Gastroesophageal sphincter (tissue), 4 donors: ENCODE measurements at regions not wholly inside any gene's neighbourhood (a gene's known extent, or its start where the extent isn't known, plus 50 kb on each side); places are given as distances from the start of the nearest gene placed in this dataset.

Experiments
- ATAC-seq: fragments of 150-250 bp; one replicate; pipeline ENCODE4 v1.9.1; 2016; ENCODE audit warnings: mild to moderate bottlenecking, moderate library complexity
- H3K27ac ChIP-seq, 4 donors: fragments of 200-600 bp; sonication (generic) in 3 of 4; 1 replicate in 3 of 4; 2 replicates in 1 of 4; pipeline ENCODE4 v1.5.1; 2016 to 2019
- H3K27me3 ChIP-seq: fragments of 200-600 bp; sonication (generic); one replicate; pipeline ENCODE4 v1.5.1; 2019
- H3K36me3 ChIP-seq, 2 donors: fragments of 200-600 bp; sonication (generic); one replicate each; pipeline ENCODE4 v1.5.1; 2019; ENCODE audit warnings: control low read depth in 1 of 2
- H3K4me1 ChIP-seq, 3 donors: fragments of 200-600 bp; sonication (generic); 1 replicate in 2 of 3; 2 replicates in 1 of 3; pipeline ENCODE4 v1.5.1; 2016 to 2019; ENCODE audit warnings: control low read depth in 2 of 3
- H3K4me3 ChIP-seq, 2 donors: fragments of 200-600 bp; sonication (generic); one replicate each; pipeline ENCODE4 v1.5.1; 2019; ENCODE audit warnings: mild to moderate bottlenecking in 1 of 2, moderate library complexity in 1 of 2
- H3K9me3 ChIP-seq, 3 donors: fragments of 200-600 bp; sonication (generic); one replicate each; pipeline ENCODE4 v1.5.1; 2017 to 2019; ENCODE audit warnings: control low read depth in 2 of 3
- CTCF ChIP-seq, 4 experiments: fragments of 200-600 bp in 2 of 4; fragments of 450-650 bp in 2 of 4; sonication (generic) in 1 of 4; IDR thresholded peaks; one replicate each; pipeline ENCODE4 v1.5.1; 2017 to 2019; ENCODE audit warnings: antibody characterized with exemption in 4 of 4, mild to moderate bottlenecking in 2 of 4, moderate library complexity in 2 of 4
- EP300 ChIP-seq: sonication (generic); formaldehyde crosslinking; IDR thresholded peaks from one replicate; pipeline ENCODE4 v1.6.1; 2017; ENCODE audit warnings: antibody characterized with exemption, mild to moderate bottlenecking
- POLR2A ChIP-seq, 2 donors: fragments of 450-650 bp; IDR thresholded peaks; one replicate each; pipeline ENCODE4 v1.6.1; 2017; ENCODE audit warnings: antibody characterized with exemption in 2 of 2, mild to moderate bottlenecking in 2 of 2, moderate library complexity in 1 of 2
- POLR2AphosphoS5 ChIP-seq: sonication (generic); formaldehyde crosslinking; IDR thresholded peaks from one replicate; pipeline ENCODE4 v1.6.1; 2017; ENCODE audit warnings: antibody characterized with exemption
- WGBS, 2 donors: methylation state at CpG; one replicate each; pipeline ENCODE4 v1.1.5; 2018; ENCODE audit warnings: low coverage in 1 of 2; 5-methylcytosine and 5-hydroxymethylcytosine counted together

DNA sequence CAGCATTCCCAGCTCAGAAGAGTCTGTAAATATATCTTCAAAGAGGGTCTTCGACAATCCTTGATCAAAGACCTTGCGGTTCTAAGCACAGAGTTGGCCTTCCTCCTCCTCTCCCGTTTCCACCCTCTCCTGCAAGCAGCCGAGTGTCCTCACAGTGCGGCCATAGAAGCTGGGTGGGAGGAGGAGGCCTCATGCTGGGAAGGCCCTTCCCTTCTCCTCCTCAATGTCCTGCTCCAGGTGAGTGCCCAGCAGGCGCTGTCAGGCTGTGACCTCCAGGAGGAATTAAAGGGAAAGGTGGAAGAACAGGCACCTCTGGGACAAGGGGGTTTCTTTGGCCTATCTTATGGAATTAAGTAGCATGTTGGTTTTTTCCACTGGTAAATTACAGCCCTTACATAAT is 674.2 kb upstream of the ARGLU1 start:
- WGBS, 2 donors, result 52 to 53% methylated on average over 3 of the region's 6 CpGs
- TF ChIP-seq POLR2AphosphoS5 (no peak), CTCF (IDR thresholded peaks at IDR 0.05) (no peak), POLR2A (IDR thresholded peaks at IDR 0.05) (no peak), EP300 (no peak)

DNA sequence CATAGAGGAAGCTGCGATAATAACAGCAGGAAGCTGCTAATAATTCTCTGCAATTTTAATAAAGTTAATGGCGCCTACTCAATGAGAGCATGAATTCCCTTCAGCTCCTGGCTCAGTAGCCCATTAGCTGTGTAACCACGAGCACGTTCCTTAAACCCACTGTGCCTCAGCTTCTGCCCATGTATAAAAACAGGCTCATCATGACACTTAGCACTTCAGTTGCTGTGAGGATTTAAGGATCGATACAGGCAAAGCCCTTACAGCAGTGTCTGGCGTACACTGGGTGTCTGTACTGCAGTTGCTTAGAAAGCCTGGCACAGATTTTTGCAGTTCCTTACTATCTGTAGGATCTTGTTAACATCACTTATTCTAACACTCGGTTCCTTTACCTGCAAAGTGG is 673.4 kb upstream of the ARGLU1 start:
- TF ChIP-seq POLR2A (IDR thresholded peaks at IDR 0.05), result no peak
- TF ChIP-seq EP300, result no peak
- TF ChIP-seq POLR2AphosphoS5, result no peak
- no peak for TF ChIP-seq CTCF (IDR thresholded peaks at IDR 0.05)

More for the DNA sequence above, 674.2 kb upstream of the ARGLU1 start:
- Histone ChIP-seq H3K27me3 (no peaks in the 10 kb centered on the region), H3K4me3 (no peak overlapping the region), H3K36me3 (no peaks in the 10 kb centered on the region), H3K9me3 (no peaks in the 10 kb centered on the region), H3K27ac (no peak overlapping the region), H3K4me1 (no peaks in the 10 kb centered on the region)
- ATAC-seq, result no peak

GRCh38 chr13:107239213-107239612 is 671.3 kb upstream of the ARGLU1 start:
- H3K4me1 ChIP-seq, result no peaks in the 10 kb centered on the region
- H3K36me3 ChIP-seq, result no peaks in the 10 kb centered on the region
- 82 to 92% methylated on average over 8 of the region's 8 CpGs for WGBS, 2 donors
- no peak overlapping the region for H3K27ac ChIP-seq
- TF ChIP-seq EP300, result no peak
- no peak for TF ChIP-seq POLR2AphosphoS5
- no peak for TF ChIP-seq POLR2A (IDR thresholded peaks at IDR 0.05)
- TF ChIP-seq CTCF (IDR thresholded peaks at IDR 0.05), result no peak
- no peak for ATAC-seq
- H3K27me3 ChIP-seq, result no peaks in the 10 kb centered on the region
- H3K4me3 ChIP-seq, result no peak overlapping the region
- H3K9me3 ChIP-seq, result no peaks in the 10 kb centered on the region

More for the DNA sequence above, 673.4 kb upstream of the ARGLU1 start:
- H3K4me3 ChIP-seq, result no peak overlapping the region
- 60 to 93% methylated on average over 1 to 5 of the region's 7 CpGs for WGBS, 2 donors
- H3K9me3 ChIP-seq, result no peaks in the 10 kb centered on the region
- no peak overlapping the region for H3K27ac ChIP-seq
- no peaks in the 10 kb centered on the region for H3K27me3 ChIP-seq
- no peak for ATAC-seq
- no peaks in the 10 kb centered on the region for H3K4me1 ChIP-seq
- H3K36me3 ChIP-seq, result no peaks in the 10 kb centered on the region

DNA sequence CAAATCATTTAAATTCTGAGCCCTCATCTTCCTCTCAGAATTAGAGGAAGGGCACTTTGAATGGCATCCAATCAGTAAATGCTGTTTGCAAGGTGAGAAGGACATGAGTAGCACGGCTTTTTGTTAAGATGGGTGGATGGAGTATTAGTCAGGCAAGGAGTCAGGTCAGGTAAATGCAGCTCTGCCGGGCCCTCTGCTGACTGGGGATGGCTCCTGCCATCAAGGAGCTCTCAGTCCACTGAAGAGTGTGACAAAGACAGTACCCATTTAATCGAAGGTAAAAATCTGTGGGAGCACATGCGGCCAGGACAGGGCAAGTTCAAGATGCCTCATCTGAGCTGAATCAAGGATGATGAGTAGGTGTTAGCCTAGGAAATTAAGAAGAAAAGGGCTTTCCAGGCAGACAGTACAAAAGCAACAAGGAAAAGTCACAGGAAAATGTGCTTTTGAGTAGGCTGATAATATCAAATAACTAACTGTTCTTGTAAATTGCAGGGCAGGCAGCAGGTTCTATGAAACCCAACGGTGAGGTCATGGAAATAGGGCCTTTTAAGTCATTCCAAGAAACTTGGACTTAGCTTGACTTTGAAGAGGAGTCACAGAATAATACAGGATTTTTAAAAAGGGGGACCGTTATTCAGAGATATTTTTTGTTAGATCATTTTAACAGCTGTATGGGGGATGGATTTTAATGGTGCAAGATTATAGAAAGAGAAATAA is 670.5 kb upstream of the ARGLU1 start:
- Histone ChIP-seq H3K36me3 (no peaks in the 10 kb centered on the region), H3K27me3 (no peaks in the 10 kb centered on the region), H3K4me3 (no peak overlapping the region), H3K4me1 (no peaks in the 10 kb centered on the region), H3K27ac (no peak overlapping the region), H3K9me3 (no peaks in the 10 kb centered on the region)
- ATAC-seq, result no peak
- 76 to 85% methylated on average over 5 to 6 of the region's 6 CpGs for WGBS, 2 donors
- TF ChIP-seq EP300 (no peak), CTCF (IDR thresholded peaks at IDR 0.05) (no peak), POLR2AphosphoS5 (no peak), POLR2A (IDR thresholded peaks at IDR 0.05) (no peak)

DNA sequence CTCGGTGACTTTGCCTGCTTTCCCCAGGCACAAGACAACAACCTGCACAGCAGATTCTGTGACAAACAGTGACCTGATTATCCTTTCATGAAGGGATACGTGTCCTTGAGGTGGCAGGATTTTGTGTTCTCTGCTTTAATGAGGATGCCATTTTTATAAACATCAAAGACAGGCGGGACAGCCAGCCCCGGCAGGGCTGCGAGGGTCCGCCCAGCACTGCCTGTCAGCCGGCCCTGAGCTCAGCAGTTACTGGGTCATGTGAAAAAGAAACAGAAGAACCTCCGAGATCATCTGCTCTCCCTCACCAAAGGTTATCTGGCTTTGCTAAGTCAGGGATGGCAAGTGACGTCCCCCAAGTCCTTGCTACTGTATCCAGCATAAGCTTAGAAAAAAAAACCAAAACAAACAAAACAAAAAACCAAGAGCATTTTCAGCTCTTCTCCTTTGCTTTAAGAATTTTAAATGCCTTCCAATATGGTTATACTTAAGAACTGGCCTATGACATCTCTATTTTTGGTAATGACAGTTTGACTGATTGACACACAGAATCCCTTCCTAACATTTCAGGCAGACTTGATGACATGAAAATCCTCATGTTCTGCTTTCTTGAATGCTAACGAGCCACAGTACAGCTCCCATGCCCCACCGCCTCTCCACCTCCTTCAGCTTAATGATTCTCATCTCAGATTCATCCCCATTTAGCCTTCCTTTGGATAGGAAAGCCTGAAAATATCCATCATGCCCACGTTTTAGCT is 666.6 kb upstream of the ARGLU1 start:
- 30 to 50% methylated on average over 7 to 12 of the region's 12 CpGs for WGBS, 2 donors
- Histone ChIP-seq H3K36me3 (no peaks in the 10 kb centered on the region), H3K9me3 (no peaks in the 10 kb centered on the region), H3K4me3 (no peak overlapping the region), H3K27ac (no peak overlapping the region), H3K4me1 (no peaks in the 10 kb centered on the region), H3K27me3 (no peaks in the 10 kb centered on the region)
- TF ChIP-seq CTCF (IDR thresholded peaks at IDR 0.05), result no peak
- TF ChIP-seq EP300, result no peak
- TF ChIP-seq POLR2AphosphoS5, result no peak
- no peak for TF ChIP-seq POLR2A (IDR thresholded peaks at IDR 0.05)
- ATAC-seq, result no peak
